Neural progenitor cell (in vitro differentiated cells): ENCODE measurements at regions not wholly inside any gene's neighbourhood (a gene's known extent, or its start where the extent isn't known, plus 50 kb on each side); places are given as distances from the start of the nearest gene placed in this dataset.
A peak's percentile ranks its signal among the peaks of the same experiment; 100 is the strongest.
"Not testable (repeated sequence)": the region's sequence is repeated elsewhere in the genome, so short reads cannot be mapped to it uniquely, and the experiment has no call there.

Experiments used
- DNase-seq: peaks from one replicate; pipeline ENCODE4 v3.0.0-alpha.2; 2016; ENCODE audit warnings: low spot score
- H2AFZ ChIP-seq: fragments of 200-600 bp; sonication (generic); replicated peaks from 2 replicates; pipeline ENCODE4 v1.6.1; 2016; ENCODE audit warnings: antibody characterized with exemption
- H3F3A ChIP-seq: fragments of 200-600 bp; sonication (generic); 2 replicates; pipeline ENCODE4 v1.6.1; 2016; ENCODE audit warnings: antibody characterized with exemption, low read depth
- H3K27ac ChIP-seq: fragments of 200-600 bp; sonication (generic); 2 replicates; pipeline ENCODE4 v1.5.1; 2016; ENCODE audit warnings: mild to moderate bottlenecking
- H3K27me3 ChIP-seq: fragments of 200-600 bp; sonication (generic); 2 replicates; pipeline ENCODE4 v1.6.1; 2016; ENCODE audit warnings: mild to moderate bottlenecking, moderate library complexity
- H3K36me3 ChIP-seq: fragments of 200-600 bp; sonication (generic); 2 replicates; pipeline ENCODE4 v1.5.1; 2016
- H3K4me1 ChIP-seq: fragments of 200-600 bp; sonication (generic); 2 replicates; pipeline ENCODE4 v1.6.1; 2016; ENCODE audit warnings: mixed run types
- H3K4me2 ChIP-seq: fragments of 200-600 bp; sonication (generic); 2 replicates; pipeline ENCODE4 v1.6.1; 2016
- H3K4me3 ChIP-seq: fragments of 200-600 bp; sonication (generic); 2 replicates; pipeline ENCODE4 v1.5.1; 2016
- H3K79me2 ChIP-seq: fragments of 200-600 bp; sonication (generic); 2 replicates; pipeline ENCODE4 v1.6.1; 2016; ENCODE audit warnings: low read depth
- H3K9ac ChIP-seq: fragments of 200-600 bp; sonication (generic); 2 replicates; pipeline ENCODE4 v1.6.1; 2016
- H3K9me3 ChIP-seq: fragments of 200-600 bp; sonication (generic); 2 replicates; pipeline ENCODE4 v1.5.1; 2016; ENCODE audit warnings: low read depth
- H4K20me1 ChIP-seq: fragments of 200-600 bp; sonication (generic); 2 replicates; pipeline ENCODE4 v1.6.1; 2016; ENCODE audit warnings: low read depth
- H3K27ac Mint-ChIP-seq: 3 replicates; pipeline ENCODE4 v1.8.0; 2021; ENCODE audit warnings: mixed read lengths
- H3K27me3 Mint-ChIP-seq: 2 replicates; pipeline ENCODE4 v1.8.0; 2022; ENCODE audit warnings: low read depth, mild to moderate bottlenecking, inconsistent platforms, moderate library complexity, mixed read lengths; ENCODE audit not compliant: insufficient read depth
- H3K36me3 Mint-ChIP-seq: 3 replicates; pipeline ENCODE4 v1.8.0; 2021; ENCODE audit warnings: mixed read lengths
- H3K4me1 Mint-ChIP-seq: 3 replicates; pipeline ENCODE4 v1.8.0; 2021; ENCODE audit warnings: mixed read lengths
- H3K4me3 Mint-ChIP-seq: 3 replicates; pipeline ENCODE4 v1.8.0; 2021; ENCODE audit warnings: mild to moderate bottlenecking, moderate library complexity, mixed read lengths
- H3K9me3 Mint-ChIP-seq: 3 replicates; pipeline ENCODE4 v1.8.0; 2020; ENCODE audit warnings: mixed read lengths
- CTCF ChIP-seq: fragments of 200-600 bp; sonication (generic); IDR thresholded peaks from 2 replicates; pipeline ENCODE4 v1.5.1; 2017; ENCODE audit warnings: antibody characterized with exemption, mild to moderate bottlenecking
- EZH2 ChIP-seq: fragments of 200-600 bp; sonication (generic); IDR thresholded peaks from 2 replicates; pipeline ENCODE4 v1.6.1; 2017; ENCODE audit warnings: antibody characterized with exemption, mild to moderate bottlenecking, moderate library complexity
- EZH2phosphoT487 ChIP-seq: fragments of 200-600 bp; sonication (generic); IDR thresholded peaks from 2 replicates; pipeline ENCODE4 v1.6.1; 2017; ENCODE audit warnings: antibody characterized with exemption

DNA sequence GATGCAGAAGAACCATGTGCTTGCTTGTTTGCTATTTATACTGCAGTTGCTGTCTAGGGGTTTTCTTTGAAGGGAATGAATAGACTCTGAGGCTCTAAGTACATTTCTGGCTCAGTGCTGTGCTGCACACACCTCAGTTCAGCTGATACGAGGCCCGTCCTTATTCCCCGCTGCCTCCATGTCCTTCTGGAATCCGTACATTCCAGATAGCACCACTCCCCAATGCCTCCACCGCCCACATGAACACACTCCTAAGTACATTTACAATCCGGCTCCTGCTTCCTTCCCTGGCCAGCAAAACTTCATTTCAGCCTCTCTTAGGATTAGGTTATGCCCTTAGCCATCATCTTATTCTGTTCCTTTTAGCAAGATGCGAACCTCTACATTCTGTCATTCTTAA, 57.1 kb downstream of the KCNC4 start:
- peaks cover 3% of the 10 kb centered on the region for H3K9me3 Mint-ChIP-seq
- no peaks in the 10 kb centered on the region for H3K36me3 Mint-ChIP-seq
- Histone ChIP-seq H3K9me3 (no peaks in the 10 kb centered on the region), H3F3A (peaks cover 25% of the 10 kb centered on the region), H4K20me1 (no peaks in the 10 kb centered on the region), H3K27me3 (no peaks in the 10 kb centered on the region), H2AFZ (peak overlapping the region; percentile 58), H3K79me2 (no peaks in the 10 kb centered on the region), H3K9ac (no peak overlapping the region), H3K4me1 (peaks cover 22% of the 10 kb centered on the region), H3K36me3 (no peaks in the 10 kb centered on the region), H3K27ac (no peak overlapping the region), H3K4me2 (no peak overlapping the region), H3K4me3 (no peak overlapping the region)
- DNase-seq = no peak
- TF ChIP-seq EZH2phosphoT487 (no peak), CTCF (no peak), EZH2 (no peak)
- H3K4me3 Mint-ChIP-seq = no peak overlapping the region
- H3K27me3 Mint-ChIP-seq = peaks cover 3% of the 10 kb centered on the region
- H3K4me1 Mint-ChIP-seq = peaks cover 31% of the 10 kb centered on the region
- H3K27ac Mint-ChIP-seq = peak overlapping the region; percentile 51

GRCh38 chr1:110272045-110272444, 61.9 kb downstream of the KCNC4 start:
- H3K9me3 Mint-ChIP-seq = peaks cover 3% of the 10 kb centered on the region
- peaks cover 12% of the 10 kb centered on the region for H3K4me1 Mint-ChIP-seq

DNA sequence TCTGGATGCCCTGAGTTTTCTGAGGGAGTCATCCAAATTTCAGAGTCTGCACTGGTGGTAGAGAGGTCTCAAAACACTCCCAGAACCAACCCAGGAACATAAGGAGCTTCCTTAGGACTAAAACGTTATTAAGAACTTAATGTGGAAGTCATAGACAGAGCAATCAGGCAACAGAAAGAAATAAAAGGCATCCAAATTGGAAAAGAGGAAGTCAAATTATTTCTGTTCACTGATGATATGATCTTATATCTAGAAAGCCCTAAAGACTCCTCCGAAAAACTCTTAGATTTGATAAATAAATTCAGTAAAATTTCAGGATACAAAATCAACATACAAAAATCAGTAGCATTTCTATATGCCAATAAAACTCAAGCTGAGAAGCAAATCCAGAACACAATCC, 63.7 kb downstream of the KCNC4 start:
- H3K36me3 Mint-ChIP-seq = not testable (repeated sequence)

More at GRCh38 chr1:110272045-110272444, 61.9 kb downstream of the KCNC4 start:
- H3K79me2 ChIP-seq = no peaks in the 10 kb centered on the region
- H3F3A ChIP-seq = peaks cover 11% of the 10 kb centered on the region
- no peak overlapping the region for H3K27ac ChIP-seq
- Mint-ChIP-seq H3K36me3 (no peaks in the 10 kb centered on the region), H3K27me3 (no peaks in the 10 kb centered on the region), H3K4me3 (no peak overlapping the region), H3K27ac (no peak overlapping the region)
- no peak overlapping the region for H3K4me2 ChIP-seq
- no peaks in the 10 kb centered on the region for H3K36me3 ChIP-seq
- peaks cover 5% of the 10 kb centered on the region for H3K4me1 ChIP-seq
- peak; percentile 13 for DNase-seq
- no peak overlapping the region for H2AFZ ChIP-seq
- H3K9ac ChIP-seq = no peak overlapping the region
- no peak for TF ChIP-seq EZH2phosphoT487
- TF ChIP-seq CTCF = no peak
- no peak for TF ChIP-seq EZH2
- no peaks in the 10 kb centered on the region for H4K20me1 ChIP-seq
- no peaks in the 10 kb centered on the region for H3K9me3 ChIP-seq
- H3K4me3 ChIP-seq = no peak overlapping the region
- H3K27me3 ChIP-seq = no peaks in the 10 kb centered on the region

DNA sequence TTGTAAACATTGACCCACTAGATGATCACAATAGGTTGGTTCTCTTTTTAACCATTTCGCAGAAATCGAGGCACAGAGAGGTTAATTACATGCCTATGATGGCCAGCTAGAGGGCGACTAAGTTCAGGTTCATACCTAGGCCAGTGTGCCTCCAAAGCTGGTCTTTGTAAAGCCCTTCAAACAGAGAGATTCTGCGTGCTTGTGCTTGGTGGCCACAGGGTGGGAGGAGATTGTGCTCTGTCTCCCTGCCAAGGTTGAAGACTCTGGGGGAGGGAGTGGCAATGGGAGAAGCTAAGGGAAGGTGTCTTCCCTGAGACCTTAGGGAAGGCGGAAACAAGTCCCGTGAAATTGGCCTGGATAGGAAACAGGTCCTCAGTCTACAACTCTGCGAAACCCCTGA, 59.1 kb upstream of the RBM15 start:
- Mint-ChIP-seq H3K27me3 (no peaks in the 10 kb centered on the region), H3K36me3 (no peaks in the 10 kb centered on the region), H3K9me3 (no peaks in the 10 kb centered on the region), H3K4me3 (no peak overlapping the region), H3K4me1 (no peaks in the 10 kb centered on the region), H3K27ac (peak overlapping the region; percentile 4)
- Histone ChIP-seq H3F3A (no peaks in the 10 kb centered on the region), H3K27ac (no peak overlapping the region), H3K4me1 (no peaks in the 10 kb centered on the region), H3K27me3 (no peaks in the 10 kb centered on the region), H2AFZ (no peak overlapping the region), H3K9ac (no peak overlapping the region), H3K4me2 (no peak overlapping the region), H3K36me3 (no peaks in the 10 kb centered on the region), H4K20me1 (no peaks in the 10 kb centered on the region), H3K4me3 (no peak overlapping the region), H3K79me2 (no peaks in the 10 kb centered on the region), H3K9me3 (no peaks in the 10 kb centered on the region)
- DNase-seq = no peak
- TF ChIP-seq CTCF = no peak
- no peak for TF ChIP-seq EZH2
- TF ChIP-seq EZH2phosphoT487 = no peak

More for the DNA sequence above, 63.7 kb downstream of the KCNC4 start:
- H3K27ac Mint-ChIP-seq, H3K9me3 ChIP-seq, H3K27me3 Mint-ChIP-seq, H3K4me3 Mint-ChIP-seq, H3K4me1 Mint-ChIP-seq, H3K4me3 ChIP-seq, H3K4me2 ChIP-seq, H3F3A ChIP-seq, H3K4me1 ChIP-seq, H3K9me3 Mint-ChIP-seq, H3K79me2 ChIP-seq, H3K36me3 ChIP-seq, DNase-seq, H3K27ac ChIP-seq, H2AFZ ChIP-seq, H3K9ac ChIP-seq, H4K20me1 ChIP-seq, H3K27me3 ChIP-seq: not testable (repeated sequence)
